ENCODE measurements at regions not wholly inside any gene's neighbourhood (a gene's known extent, or its start where the extent isn't known, plus 50 kb on each side); places are given as distances from the start of the nearest gene placed in this dataset.

DNA sequence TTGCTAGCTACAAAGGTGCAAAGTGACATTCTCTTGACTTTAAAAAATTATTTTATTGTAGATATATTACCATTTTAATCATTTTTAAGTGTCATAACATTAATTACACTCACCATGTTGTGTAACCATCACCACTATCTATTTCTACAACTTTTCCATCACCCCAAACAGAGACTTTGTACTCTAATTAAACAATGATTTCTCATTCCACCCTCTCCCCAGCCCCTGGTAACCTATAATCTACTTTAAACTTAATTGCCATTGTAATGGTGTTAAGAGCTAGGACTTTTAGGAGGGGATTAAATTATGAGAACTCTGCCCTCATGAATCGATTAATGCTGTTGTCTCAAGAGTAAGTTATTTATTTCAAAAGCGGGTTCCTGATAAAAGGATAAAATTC is 352.9 kb upstream of the SEL1L start:
- no peaks in the 10 kb centered on the region for H3K36me3 ChIP-seq (ENCODE audit: control insufficient read depth, insufficient read depth, low read length)
- no peaks in the 10 kb centered on the region for H3K9me3 ChIP-seq (ENCODE audit: control insufficient read depth, insufficient read depth, low read depth, low read length)
- no peaks in the 10 kb centered on the region for H3K4me1 ChIP-seq (ENCODE audit: control insufficient read depth, insufficient read depth, low read length)
- ATAC-seq, result no peak
- H3K4me3 ChIP-seq (ENCODE audit: low read depth in 2 of 2, low read length in 2 of 2), result no peak overlapping the region
- ChIA-PET CTCF (no interaction called here), POLR2A (no interaction called here)
- intact Hi-C loops (cut with micrococcal nuclease; ENCODE audit: unreplicated experiment), result no loop called here
- H3K27ac ChIP-seq (ENCODE audit: low read length), result no peak overlapping the region
- no TSS peak for BruUV-seq (replicated peaks)
- H3K27me3 ChIP-seq (ENCODE audit: control insufficient read depth, insufficient read depth, low read length), result no peaks in the 10 kb centered on the region
- in situ Hi-C loops (cut with HindIII; ENCODE audit: low pct_unique_long_range_greater_than_20kb, low sequenced_read_pairs), result no loop called here
- DNase-seq (ENCODE audit: low read depth, low spot score), result no peak
- TF ChIP-seq TCF7L2 (IDR thresholded peaks at IDR 0.05; ENCODE audit: low read depth, low read length) (no peak), SIN3A (IDR thresholded peaks at IDR 0.05; ENCODE audit: borderline replicate concordance, insufficient read depth, low read depth, low read length) (no peak), POLR2AphosphoS5 (IDR thresholded peaks at IDR 0.05; ENCODE audit: low read depth, low read length) (no peak), CTCF (IDR thresholded peaks at IDR 0.05) (no peak)
- TF ChIP-seq, protein P1, sequence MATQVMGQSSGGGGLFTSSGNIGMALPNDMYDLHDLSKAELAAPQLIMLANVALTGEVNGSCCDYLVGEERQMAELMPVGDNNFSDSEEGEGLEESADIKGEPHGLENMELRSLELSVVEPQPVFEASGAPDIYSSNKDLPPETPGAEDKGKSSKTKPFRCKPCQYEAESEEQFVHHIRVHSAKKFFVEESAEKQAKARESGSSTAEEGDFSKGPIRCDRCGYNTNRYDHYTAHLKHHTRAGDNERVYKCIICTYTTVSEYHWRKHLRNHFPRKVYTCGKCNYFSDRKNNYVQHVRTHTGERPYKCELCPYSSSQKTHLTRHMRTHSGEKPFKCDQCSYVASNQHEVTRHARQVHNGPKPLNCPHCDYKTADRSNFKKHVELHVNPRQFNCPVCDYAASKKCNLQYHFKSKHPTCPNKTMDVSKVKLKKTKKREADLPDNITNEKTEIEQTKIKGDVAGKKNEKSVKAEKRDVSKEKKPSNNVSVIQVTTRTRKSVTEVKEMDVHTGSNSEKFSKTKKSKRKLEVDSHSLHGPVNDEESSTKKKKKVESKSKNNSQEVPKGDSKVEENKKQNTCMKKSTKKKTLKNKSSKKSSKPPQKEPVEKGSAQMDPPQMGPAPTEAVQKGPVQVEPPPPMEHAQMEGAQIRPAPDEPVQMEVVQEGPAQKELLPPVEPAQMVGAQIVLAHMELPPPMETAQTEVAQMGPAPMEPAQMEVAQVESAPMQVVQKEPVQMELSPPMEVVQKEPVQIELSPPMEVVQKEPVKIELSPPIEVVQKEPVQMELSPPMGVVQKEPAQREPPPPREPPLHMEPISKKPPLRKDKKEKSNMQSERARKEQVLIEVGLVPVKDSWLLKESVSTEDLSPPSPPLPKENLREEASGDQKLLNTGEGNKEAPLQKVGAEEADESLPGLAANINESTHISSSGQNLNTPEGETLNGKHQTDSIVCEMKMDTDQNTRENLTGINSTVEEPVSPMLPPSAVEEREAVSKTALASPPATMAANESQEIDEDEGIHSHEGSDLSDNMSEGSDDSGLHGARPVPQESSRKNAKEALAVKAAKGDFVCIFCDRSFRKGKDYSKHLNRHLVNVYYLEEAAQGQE (IDR thresholded peaks at IDR 0.05; ENCODE audit: insufficient read depth in 1 of 2, low read depth in 2 of 2, low read length in 1 of 2), result no peak

GRCh38 chr14:81889529-81889928 is 355.9 kb upstream of the SEL1L start:
- no peaks in the 10 kb centered on the region for H3K27me3 ChIP-seq (ENCODE audit: control insufficient read depth, insufficient read depth, low read length)
- no peak overlapping the region for H3K4me3 ChIP-seq (ENCODE audit: low read depth in 2 of 2, low read length in 2 of 2)
- in situ Hi-C loops (cut with HindIII; ENCODE audit: low pct_unique_long_range_greater_than_20kb, low sequenced_read_pairs) (no loop called here), intact Hi-C loops (cut with micrococcal nuclease; ENCODE audit: unreplicated experiment) (no loop called here)
- CTCF ChIA-PET, result no interaction called here
- H3K27ac ChIP-seq (ENCODE audit: low read length), result no peak overlapping the region
- H3K36me3 ChIP-seq (ENCODE audit: control insufficient read depth, insufficient read depth, low read length), result no peaks in the 10 kb centered on the region
- POLR2A ChIA-PET, result no interaction called here
- TF ChIP-seq CTCF (IDR thresholded peaks at IDR 0.05) (no peak), SIN3A (IDR thresholded peaks at IDR 0.05; ENCODE audit: borderline replicate concordance, insufficient read depth, low read depth, low read length) (no peak), POLR2AphosphoS5 (IDR thresholded peaks at IDR 0.05; ENCODE audit: low read depth, low read length) (no peak), TCF7L2 (IDR thresholded peaks at IDR 0.05; ENCODE audit: low read depth, low read length) (no peak)
- TF ChIP-seq, protein P1 (IDR thresholded peaks at IDR 0.05; ENCODE audit: insufficient read depth in 1 of 2, low read depth in 2 of 2, low read length in 1 of 2), result no peak
- DNase-seq (ENCODE audit: low read depth, low spot score) (no peak), ATAC-seq (no peak)
- no peaks in the 10 kb centered on the region for H3K4me1 ChIP-seq (ENCODE audit: control insufficient read depth, insufficient read depth, low read length)
- BruUV-seq (replicated peaks), result no TSS peak
- H3K9me3 ChIP-seq (ENCODE audit: control insufficient read depth, insufficient read depth, low read depth, low read length), result no peaks in the 10 kb centered on the region
